OCI-LY7 (cell line): ENCODE measurements at regions not wholly inside any gene's neighbourhood (a gene's known extent, or its start where the extent isn't known, plus 50 kb on each side); places are given as distances from the start of the nearest gene placed in this dataset.

Experiments used
- BruUV-seq: library from RNA; stranded (reverse); fragments of 400-500 nt; replicated peaks from 2 replicates; lab custom pipeline; 2021; lab: Mats Ljungman, UMichigan
- CTCF ChIA-PET: fragments of 300-600 bp; sonication (Branson Sonifier 250); formaldehyde crosslinking; loops from one replicate; lab custom pipeline; 2022; ENCODE audit warnings: antibody characterized with exemption; ENCODE audit not compliant: unreplicated experiment; lab: Charles Lee
- POLR2A ChIA-PET: fragments of 300-600 bp; sonication (Branson Sonifier 250); formaldehyde crosslinking; loops from one replicate; lab custom pipeline; 2022; ENCODE audit warnings: antibody characterized with exemption; lab: Charles Lee
- DNase-seq: peaks from one replicate; pipeline ENCODE4 v3.0.0-alpha.2; 2015; ENCODE audit warnings: low spot score
- H2AFZ ChIP-seq: fragments of 200-600 bp; sonication (generic), shearing (Covaris generic); 2 replicates; pipeline ENCODE4 v1.6.1; 2014; ENCODE audit warnings: mild to moderate bottlenecking, antibody characterized with exemption, low read length, moderate library complexity
- H3K27ac ChIP-seq: fragments of 200-600 bp; sonication (generic); 2 replicates; pipeline ENCODE4 v1.5.1; 2014; ENCODE audit warnings: mixed run types, low read depth, mild to moderate bottlenecking, moderate library complexity, low read length, inconsistent platforms; ENCODE audit not compliant: poor library complexity, severe bottlenecking
- H3K36me3 ChIP-seq: fragments of 200-600 bp; sonication (generic); 2 replicates; pipeline ENCODE4 v1.6.1; 2014; ENCODE audit warnings: mild to moderate bottlenecking, antibody characterized with exemption, low read length, moderate library complexity, mixed read lengths; ENCODE audit not compliant: insufficient read depth
- H3K4me1 ChIP-seq: fragments of 200-600 bp; sonication (generic); 2 replicates; pipeline ENCODE4 v1.5.1; 2014; ENCODE audit warnings: mild to moderate bottlenecking, low read length; ENCODE audit not compliant: insufficient read depth, poor library complexity, severe bottlenecking
- H3K4me2 ChIP-seq: fragments of 200-600 bp; sonication (generic); 2 replicates; pipeline ENCODE4 v1.6.1; 2014; ENCODE audit warnings: mild to moderate bottlenecking, low read length
- H3K4me3 ChIP-seq: fragments of 200-600 bp; sonication (generic); 2 replicates; pipeline ENCODE4 v1.5.1; 2014; ENCODE audit warnings: mild to moderate bottlenecking, low read depth, low read length; ENCODE audit not compliant: poor library complexity, severe bottlenecking
- H3K79me2 ChIP-seq: fragments of 200-600 bp; sonication (generic); 2 replicates; pipeline ENCODE4 v1.6.1; 2016; ENCODE audit warnings: low read depth, mild to moderate bottlenecking, low read length, moderate library complexity, mixed read lengths; ENCODE audit not compliant: insufficient read depth
- H3K9me2 ChIP-seq: fragments of 200-600 bp; sonication (generic); 2 replicates; pipeline ENCODE4 v1.6.1; 2016; ENCODE audit warnings: mild to moderate bottlenecking, low read length, mixed read lengths; ENCODE audit not compliant: insufficient read depth
- H3K9me3 ChIP-seq: fragments of 200-600 bp; sonication (generic); 2 replicates; pipeline ENCODE4 v1.6.1; 2014; ENCODE audit warnings: mild to moderate bottlenecking, mixed run types, low read length, mixed read lengths
- H4K20me1 ChIP-seq: fragments of 200-600 bp; sonication (generic); 2 replicates; pipeline ENCODE4 v1.6.1; 2014; ENCODE audit warnings: mild to moderate bottlenecking, antibody characterized with exemption, low read length, moderate library complexity, mixed read lengths; ENCODE audit not compliant: insufficient read depth
- EZH2phosphoT487 ChIP-seq: fragments of 200-600 bp; sonication (generic); IDR thresholded peaks from 2 replicates; pipeline ENCODE4 v1.6.1; 2018; ENCODE audit warnings: low read depth, borderline replicate concordance, mild to moderate bottlenecking, mixed run types, antibody characterized with exemption, low read length, moderate library complexity, mixed read lengths
- intact Hi-C: fragments of 100-400 bp; cut with micrococcal nuclease; formaldehyde crosslinking; loops from one replicate; pipeline ENCODE4 v1.10.0; 2022; ENCODE audit not compliant: unreplicated experiment
- TF ChIP-seq, protein P1 (sequence below): fragments of 200-600 bp; sonication (generic); conservative IDR thresholded peaks from 2 replicates; pipeline ENCODE4 v1.5.1; 2014; ENCODE audit warnings: mild to moderate bottlenecking, antibody characterized with exemption, low read length, moderate library complexity, mixed read lengths

DNA sequence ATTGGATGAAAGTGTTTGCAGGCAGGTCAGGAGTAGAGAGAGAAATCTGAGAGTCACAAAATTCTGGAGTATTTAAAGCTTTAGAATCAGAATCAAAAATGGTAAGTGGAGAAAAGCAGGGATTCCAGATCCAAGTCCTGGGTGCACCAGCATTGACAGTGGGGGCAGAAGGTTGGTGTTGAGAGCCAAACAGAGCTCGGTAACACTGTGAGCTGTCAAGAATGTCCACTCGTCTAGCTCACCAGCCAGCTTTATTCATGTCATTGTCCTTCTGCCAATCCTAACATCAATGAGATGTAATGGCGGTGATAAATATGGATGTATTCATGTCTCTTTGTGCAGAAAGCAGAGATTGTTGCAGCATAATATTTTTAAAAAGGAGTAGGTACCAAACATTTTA is 128.8 kb downstream of the KLF6 start:
- H3K4me2 ChIP-seq: peak overlapping the region; percentile 79
- no peaks in the 10 kb centered on the region for H3K79me2 ChIP-seq
- H3K4me1 ChIP-seq: peaks cover 29% of the 10 kb centered on the region
- intact Hi-C loops: no loop called here
- no peak overlapping the region for H2AFZ ChIP-seq
- TF ChIP-seq EZH2phosphoT487: no peak
- TF ChIP-seq, protein P1, sequence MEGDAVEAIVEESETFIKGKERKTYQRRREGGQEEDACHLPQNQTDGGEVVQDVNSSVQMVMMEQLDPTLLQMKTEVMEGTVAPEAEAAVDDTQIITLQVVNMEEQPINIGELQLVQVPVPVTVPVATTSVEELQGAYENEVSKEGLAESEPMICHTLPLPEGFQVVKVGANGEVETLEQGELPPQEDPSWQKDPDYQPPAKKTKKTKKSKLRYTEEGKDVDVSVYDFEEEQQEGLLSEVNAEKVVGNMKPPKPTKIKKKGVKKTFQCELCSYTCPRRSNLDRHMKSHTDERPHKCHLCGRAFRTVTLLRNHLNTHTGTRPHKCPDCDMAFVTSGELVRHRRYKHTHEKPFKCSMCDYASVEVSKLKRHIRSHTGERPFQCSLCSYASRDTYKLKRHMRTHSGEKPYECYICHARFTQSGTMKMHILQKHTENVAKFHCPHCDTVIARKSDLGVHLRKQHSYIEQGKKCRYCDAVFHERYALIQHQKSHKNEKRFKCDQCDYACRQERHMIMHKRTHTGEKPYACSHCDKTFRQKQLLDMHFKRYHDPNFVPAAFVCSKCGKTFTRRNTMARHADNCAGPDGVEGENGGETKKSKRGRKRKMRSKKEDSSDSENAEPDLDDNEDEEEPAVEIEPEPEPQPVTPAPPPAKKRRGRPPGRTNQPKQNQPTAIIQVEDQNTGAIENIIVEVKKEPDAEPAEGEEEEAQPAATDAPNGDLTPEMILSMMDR: no peak
- ChIA-PET POLR2A (interaction anchor here (0.6 to 2.7 kb wide), 12 partner anchors 11 to 464 kb away, joined by 3 to 14 read pairs (median 4); partner anchors contain the start of gene KLF6), CTCF (no interaction called here)
- H4K20me1 ChIP-seq: no peaks in the 10 kb centered on the region
- peak overlapping the region; percentile 58 for H3K27ac ChIP-seq
- H3K36me3 ChIP-seq: no peaks in the 10 kb centered on the region
- DNase-seq: no peak
- no TSS peak for BruUV-seq
- no peak overlapping the region for H3K4me3 ChIP-seq
- H3K9me3 ChIP-seq: no peaks in the 10 kb centered on the region
- H3K9me2 ChIP-seq: no peaks in the 10 kb centered on the region

DNA sequence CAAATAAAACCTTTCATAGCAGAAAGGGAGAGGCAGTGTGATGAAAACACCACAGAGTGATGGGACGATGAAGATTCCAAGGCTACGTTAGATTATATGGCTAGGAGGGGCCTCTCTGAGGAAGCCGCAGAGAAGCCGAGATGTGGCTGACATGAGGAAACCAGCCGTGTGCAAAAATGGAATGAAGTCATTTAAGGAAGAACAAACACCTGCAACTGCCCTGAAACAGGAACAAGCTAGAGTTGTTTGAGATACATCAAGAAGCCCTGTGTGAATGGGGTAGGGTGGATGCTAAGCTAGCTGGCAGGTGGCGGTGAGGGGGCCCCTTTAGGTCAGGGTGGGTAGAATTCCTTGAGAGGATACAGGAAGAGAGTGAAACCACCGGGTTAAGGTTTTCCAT is 129.5 kb downstream of the KLF6 start:
- Histone ChIP-seq H3K27ac (peak overlapping the region; percentile 58), H3K4me3 (peak overlapping the region; percentile 52), H3K36me3 (no peaks in the 10 kb centered on the region), H3K79me2 (no peaks in the 10 kb centered on the region), H3K4me2 (peak overlapping the region; percentile 79), H4K20me1 (no peaks in the 10 kb centered on the region), H3K4me1 (peaks cover 29% of the 10 kb centered on the region), H3K9me3 (no peaks in the 10 kb centered on the region), H3K9me2 (no peaks in the 10 kb centered on the region), H2AFZ (peak overlapping the region; percentile 80; the same call in 1 of the 2 replicates)
- intact Hi-C loops: loop anchor here (1.0 kb wide), 1 partner anchor 32 kb away; no protein-coding TSS in a partner anchor
- TF ChIP-seq, protein P1: no peak
- no peak for TF ChIP-seq EZH2phosphoT487
- no TSS peak for BruUV-seq
- DNase-seq: peak; percentile 90
- POLR2A ChIA-PET: interaction anchor here (0.6 to 2.7 kb wide), 10 partner anchors 11 to 465 kb away, joined by 3 to 14 read pairs (median 6); partner anchors contain the start of gene KLF6
- CTCF ChIA-PET: no interaction called here

GRCh38 chr10:3654980-3655379 is 130.0 kb downstream of the KLF6 start:
- H3K9me3 ChIP-seq: no peaks in the 10 kb centered on the region
- intact Hi-C loops: loop anchor here (1.0 kb wide), 1 partner anchor 32 kb away; no protein-coding TSS in a partner anchor
- no peaks in the 10 kb centered on the region for H3K36me3 ChIP-seq
- H3K79me2 ChIP-seq: no peaks in the 10 kb centered on the region
- peak; percentile 8 for DNase-seq
- H3K4me2 ChIP-seq: peak overlapping the region; percentile 79
- H2AFZ ChIP-seq: peak overlapping the region; percentile 80; the same call in 1 of the 2 replicates
- ChIA-PET POLR2A (interaction anchor here (1.1 to 2.7 kb wide), 8 partner anchors 12 to 130 kb away, joined by 3 to 14 read pairs (median 7); partner anchors contain the start of gene KLF6), CTCF (no interaction called here)
- peak overlapping the region; percentile 52 for H3K4me3 ChIP-seq
- TF ChIP-seq EZH2phosphoT487: no peak
- TF ChIP-seq, protein P1: no peak
- no peaks in the 10 kb centered on the region for H4K20me1 ChIP-seq
- H3K27ac ChIP-seq: peak overlapping the region; percentile 58
- H3K4me1 ChIP-seq: peaks cover 29% of the 10 kb centered on the region
- no peaks in the 10 kb centered on the region for H3K9me2 ChIP-seq
- BruUV-seq: no TSS peak
